ENCODE measurements at regions not wholly inside any gene's neighbourhood (a gene's known extent, or its start where the extent isn't known, plus 50 kb on each side); places are given as distances from the start of the nearest gene placed in this dataset.

- H3K27ac ChIP-seq = no peak overlapping the region
- DNase-seq = no peak
- H3K9me3 ChIP-seq = peaks cover 0 to 2% (median 0%) of the 10 kb centered on the region in 12 donors
- no peak for ATAC-seq
- TF ChIP-seq CTCF (IDR thresholded peaks at IDR 0.05) (no peak), POLR2A (IDR thresholded peaks at IDR 0.05) (no peak)
- H3K27me3 ChIP-seq = no peaks in the 10 kb centered on the region
- 88 to 93% (median 90%) methylated on average over 10 of the region's 10 CpGs for WGBS, 4 donors
- no peaks in the 10 kb centered on the region for H3K36me3 ChIP-seq
- no peak overlapping the region for H3K4me3 ChIP-seq
- intact Hi-C loops (cut with DNase I) = no loop called here
- peaks cover 0 to 38% (median 9%) of the 10 kb centered on the region in 12 donors for H3K4me1 ChIP-seq
Measured at GRCh38 chr6:22886650-22887581, 317.6 kb downstream of the HDGFL1 start.

DNA sequence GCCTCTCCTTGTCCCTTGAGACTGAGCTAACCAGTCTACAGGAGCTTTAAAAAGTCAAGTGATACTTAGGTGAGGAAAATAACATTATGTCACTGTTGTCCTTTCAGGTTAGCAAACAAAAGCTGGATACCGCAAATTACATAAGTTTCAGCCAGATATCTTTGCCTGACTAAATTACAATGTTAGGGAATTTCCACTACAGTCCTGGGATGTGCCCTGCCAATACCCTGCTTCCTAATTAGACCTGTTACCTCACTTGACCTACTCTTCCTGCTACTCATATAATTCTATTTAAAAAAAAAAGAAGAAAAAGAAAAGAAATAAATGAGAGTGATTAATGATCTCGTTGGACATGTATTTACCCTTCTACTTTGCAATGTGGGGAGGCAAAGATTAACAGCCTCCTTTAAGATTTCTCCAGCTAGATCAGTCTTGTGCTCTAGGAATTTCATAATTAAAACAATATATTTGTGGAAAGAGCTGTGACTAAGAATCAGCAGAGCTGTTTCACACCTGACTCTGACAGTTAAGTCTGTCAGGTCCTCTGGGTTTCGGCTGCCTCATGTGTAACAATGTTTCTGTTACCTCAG, 318.9 kb downstream of the HDGFL1 start:
- peaks cover 0 to 2% (median 0%) of the 10 kb centered on the region in 12 donors for H3K9me3 ChIP-seq
- WGBS, 4 donors = 36 to 45% (median 39%) methylated on average over 3 of the region's 3 CpGs
- intact Hi-C loops (cut with DNase I) = no loop called here
- peak in 1 of 4 donors; percentile 72 for ATAC-seq
- no peaks in the 10 kb centered on the region for H3K36me3 ChIP-seq
- H3K4me3 ChIP-seq = no peak overlapping the region
- no peaks in the 10 kb centered on the region for H3K27me3 ChIP-seq
- H3K27ac ChIP-seq = peak overlapping the region in 1 of 12 donors; percentile 20
- no peak for DNase-seq
- TF ChIP-seq CTCF (IDR thresholded peaks at IDR 0.05) (no peak), POLR2A (IDR thresholded peaks at IDR 0.05) (no peak)
- peaks cover 0 to 38% (median 5%) of the 10 kb centered on the region in 12 donors for H3K4me1 ChIP-seq

DNA sequence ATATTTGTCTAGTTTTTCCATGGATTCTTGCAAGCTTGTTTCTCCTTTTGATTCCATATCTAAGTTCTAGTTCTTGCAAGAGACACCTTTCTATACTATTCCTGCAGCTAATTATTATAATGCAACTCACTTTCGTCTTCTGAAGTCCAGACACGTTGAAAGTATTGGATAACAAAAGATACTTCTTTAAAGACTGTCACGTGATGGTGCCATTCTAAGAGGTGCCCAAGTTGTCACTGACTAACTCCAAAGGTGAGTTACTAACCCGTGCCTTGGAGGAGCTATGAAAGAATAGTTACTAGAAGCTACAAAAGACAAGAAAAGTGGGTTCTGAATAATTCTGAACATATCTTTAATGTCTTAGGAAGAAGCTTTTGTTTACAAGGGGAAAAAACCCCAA, 322.6 kb downstream of the HDGFL1 start:
- Histone ChIP-seq H3K4me1 (peaks cover 0 to 23% (median 3%) of the 10 kb centered on the region in 12 donors), H3K9me3 (no peaks in the 10 kb centered on the region), H3K4me3 (no peak overlapping the region), H3K27me3 (no peaks in the 10 kb centered on the region), H3K27ac (peak overlapping the region in 10 of 12 donors; percentile 24 to 78 (median 50)), H3K36me3 (no peaks in the 10 kb centered on the region)
- no peak for TF ChIP-seq CTCF (IDR thresholded peaks at IDR 0.05)
- no peak for TF ChIP-seq POLR2A (IDR thresholded peaks at IDR 0.05)
- ATAC-seq (no peak), DNase-seq (no peak)
- intact Hi-C loops (cut with DNase I) = loop anchor here in 1 of 10 donors (1.0 kb wide), 1 partner anchor 47 kb away; no protein-coding TSS in a partner anchor
- WGBS, 4 donors = 87 to 91% (median 90%) methylated on average over 4 of the region's 4 CpGs

DNA sequence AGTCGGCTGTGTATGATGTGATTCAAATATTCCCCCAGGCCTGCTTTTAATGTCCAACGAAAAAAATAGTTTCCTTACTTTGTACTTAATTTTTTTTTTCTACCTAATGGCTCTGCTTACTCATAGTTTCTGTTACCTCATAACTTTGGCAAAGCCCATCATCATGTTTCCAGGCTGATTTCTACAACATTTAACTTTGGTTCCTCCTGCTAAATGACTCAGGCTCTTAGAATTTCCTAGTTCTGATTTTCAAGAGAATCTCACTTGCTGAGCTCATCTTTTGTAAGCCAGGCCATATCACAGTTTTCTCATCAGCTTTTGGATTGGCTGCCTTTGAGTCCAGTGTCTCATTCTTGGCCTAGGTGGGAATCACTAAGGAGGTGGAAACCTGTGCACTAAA, 323.1 kb downstream of the HDGFL1 start:
- H3K27ac ChIP-seq = peak overlapping the region in 10 of 12 donors; percentile 29 to 78 (median 50)
- H3K4me3 ChIP-seq = no peak overlapping the region
- 34 to 55% (median 43%) methylated on average over 2 of the region's 2 CpGs for WGBS, 4 donors
- TF ChIP-seq CTCF (IDR thresholded peaks at IDR 0.05) = no peak
- TF ChIP-seq POLR2A (IDR thresholded peaks at IDR 0.05) = no peak
- peaks cover 0 to 22% (median 3%) of the 10 kb centered on the region in 12 donors for H3K4me1 ChIP-seq
- H3K27me3 ChIP-seq = no peaks in the 10 kb centered on the region
- ATAC-seq (peak; percentile 32 to 85 (median 74)), DNase-seq (no peak)
- intact Hi-C loops (cut with DNase I) = loop anchor here in 1 of 10 donors (1.0 kb wide), 1 partner anchor 47 kb away; no protein-coding TSS in a partner anchor
- no peaks in the 10 kb centered on the region for H3K9me3 ChIP-seq
- H3K36me3 ChIP-seq = no peaks in the 10 kb centered on the region
